Cerebellar cortex (tissue), 1 donor: ENCODE measurements at regions not wholly inside any gene's neighbourhood (a gene's known extent, or its start where the extent isn't known, plus 50 kb on each side); places are given as distances from the start of the nearest gene placed in this dataset.
"Not testable (repeated sequence)": the region's sequence is repeated elsewhere in the genome, so short reads cannot be mapped to it uniquely, and the experiment has no call there.

Experiments used
- DNase-seq: peaks from one replicate; pipeline ENCODE4 v3.0.0-alpha.2; 2015; ENCODE audit warnings: low spot score

- not testable (repeated sequence) for DNase-seq
Observed at GRCh38 chr9:40930426-40930825, 198.1 kb downstream of the FOXD4L6 start.

- not testable (repeated sequence) for DNase-seq
Observed at GRCh38 chr9:40929488-40929845, 199.0 kb downstream of the FOXD4L6 start.

- DNase-seq, result no peak
Observed at GRCh38 chr9:40928803-40929487, 199.5 kb downstream of the FOXD4L6 start.

DNA sequence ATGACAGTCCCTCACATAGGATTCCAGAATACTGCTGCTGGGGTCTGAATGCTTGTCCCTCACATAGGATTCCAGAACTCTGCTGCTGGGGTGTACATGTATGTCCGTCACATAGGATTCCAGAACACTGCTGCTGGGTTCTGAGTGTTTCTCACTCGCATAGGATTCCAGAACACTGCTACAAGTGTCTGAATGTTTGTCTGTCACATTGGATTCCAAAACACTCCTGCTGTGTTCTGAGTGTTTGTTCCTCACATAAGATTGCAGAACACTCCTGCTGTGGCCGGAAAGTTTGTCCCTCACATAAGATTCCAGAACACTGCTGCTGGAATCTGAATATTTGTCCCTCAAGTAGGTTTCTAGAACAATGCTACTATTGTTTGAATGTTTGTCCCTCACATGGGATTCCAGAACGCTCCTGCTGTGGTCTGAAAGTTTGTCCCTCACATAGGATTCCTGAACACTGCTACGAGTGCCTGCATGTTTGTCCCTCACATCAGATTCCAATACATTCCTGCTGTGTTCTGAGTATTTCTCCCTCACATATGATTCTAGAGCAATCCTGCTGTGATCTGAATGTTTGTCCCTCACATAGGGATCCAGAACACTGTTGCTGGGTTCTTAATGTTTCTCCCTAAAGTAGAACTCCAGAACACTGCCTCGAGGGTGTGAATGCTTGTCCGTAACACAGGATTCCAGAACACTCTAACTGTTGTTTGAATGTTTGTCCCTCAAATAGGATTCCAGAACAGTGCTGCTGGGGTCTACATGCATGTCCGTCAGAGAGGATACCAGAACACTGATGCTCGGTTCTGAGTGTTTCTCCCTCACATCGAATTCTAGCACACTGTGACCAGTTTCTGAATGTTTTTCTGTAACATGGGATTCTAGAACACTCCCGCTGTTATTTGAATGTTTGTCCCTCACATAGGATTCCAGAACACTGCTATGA, 200.4 kb downstream of the FOXD4L6 start:
- no peak for DNase-seq

GRCh38 chr9:40927260-40927631, 201.2 kb downstream of the FOXD4L6 start:
- no peak for DNase-seq

- DNase-seq, result no peak
Observed at GRCh38 chr9:40926404-40927259, 201.8 kb downstream of the FOXD4L6 start.

- no peak for DNase-seq
Observed at GRCh38 chr9:40925149-40925548, 203.3 kb downstream of the FOXD4L6 start.

GRCh38 chr9:40916399-40916783, 212.1 kb downstream of the FOXD4L6 start:
- DNase-seq, result not testable (repeated sequence)

- not testable (repeated sequence) for DNase-seq
Observed at GRCh38 chr9:40915660-40916398, 212.7 kb downstream of the FOXD4L6 start.

DNA sequence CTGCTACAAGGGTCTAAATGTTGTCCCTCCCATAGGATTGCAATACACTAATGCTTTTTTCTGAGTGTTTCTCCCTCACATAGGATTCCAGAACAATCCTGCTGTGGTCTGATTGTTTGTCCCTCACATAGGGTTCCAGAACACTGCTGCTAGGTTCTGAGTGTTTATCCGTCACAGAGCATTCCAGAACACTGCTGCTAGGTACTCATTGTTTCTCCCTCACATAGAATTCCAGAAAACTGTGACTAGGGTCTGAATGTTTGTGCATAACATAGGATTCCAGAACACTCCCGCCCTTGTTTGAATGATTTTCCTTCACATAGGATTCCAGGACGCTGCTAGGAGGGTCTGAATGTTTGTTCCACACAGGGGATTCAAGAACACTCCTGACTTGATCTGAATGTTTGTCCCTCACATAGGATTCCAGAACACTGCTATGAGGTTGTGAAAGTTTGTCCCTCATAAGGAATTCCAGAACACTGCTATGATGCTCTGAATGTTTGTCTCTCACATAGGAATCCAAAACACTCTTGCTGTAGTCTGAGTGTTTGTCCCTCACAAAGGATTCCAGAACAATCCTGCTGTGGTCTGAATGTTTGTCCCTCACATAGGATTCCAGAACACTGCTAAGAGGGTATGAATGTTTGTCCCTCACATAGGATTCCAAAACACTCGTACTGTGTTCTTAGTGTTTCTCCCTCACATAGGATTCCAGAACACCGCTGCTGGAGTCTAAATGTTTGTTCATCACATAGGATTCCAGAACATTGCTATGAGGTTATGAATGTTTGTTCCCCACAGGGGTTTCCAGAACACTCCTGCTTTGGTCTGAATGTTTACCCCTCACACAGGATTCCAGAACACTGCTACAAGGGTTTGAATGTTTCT, 213.5 kb downstream of the FOXD4L6 start:
- no peak for DNase-seq

GRCh38 chr9:40913928-40914673, 214.4 kb downstream of the FOXD4L6 start:
- DNase-seq, result no peak

DNA sequence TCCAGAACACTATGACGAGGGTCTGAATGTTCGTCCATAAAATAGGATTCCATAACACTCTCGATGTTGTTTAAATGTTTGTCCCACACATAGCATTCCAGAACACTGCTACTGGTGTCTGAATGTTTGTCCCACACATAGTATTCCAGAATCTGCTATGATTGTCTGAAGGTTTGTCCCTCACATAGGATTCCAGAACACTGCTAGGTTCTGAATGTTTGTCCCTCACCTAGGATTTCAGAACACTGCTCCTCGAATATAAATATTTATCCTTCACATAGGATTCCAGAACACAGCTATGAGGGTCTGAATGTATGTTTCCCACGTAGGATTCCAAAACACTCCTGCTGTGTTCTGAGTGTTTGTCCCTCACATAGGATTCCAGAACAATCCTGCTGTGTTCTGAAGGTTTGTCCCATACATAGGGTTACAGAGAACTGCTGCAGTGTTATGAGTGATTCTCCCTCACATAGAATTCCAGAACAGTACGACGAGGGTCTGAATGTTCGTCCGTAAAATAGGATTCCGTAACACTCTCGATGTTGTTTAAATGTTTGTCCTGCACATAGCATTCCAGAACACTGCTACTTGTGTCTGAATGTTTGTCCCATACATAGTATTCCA, 215.3 kb downstream of the FOXD4L6 start:
- DNase-seq, result no peak

DNA sequence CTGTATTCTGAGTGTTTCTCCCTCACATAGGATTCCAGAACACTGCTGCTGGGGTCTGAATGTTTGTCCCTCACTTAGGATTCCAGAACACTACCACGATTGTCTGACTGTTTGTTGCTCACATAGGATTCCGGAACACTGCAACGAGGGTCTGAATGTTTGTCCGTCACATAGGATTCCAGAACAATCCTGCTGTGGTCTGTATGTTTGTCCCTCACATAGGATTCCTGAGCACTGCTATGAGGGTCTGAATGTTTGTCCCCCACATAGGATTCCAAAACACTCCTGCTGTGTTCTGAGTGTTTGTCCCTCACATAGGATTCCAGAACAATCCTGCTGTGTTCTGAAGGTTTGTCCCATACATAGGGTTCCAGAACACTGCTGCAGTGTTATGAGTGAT, 215.8 kb downstream of the FOXD4L6 start:
- not testable (repeated sequence) for DNase-seq

DNA sequence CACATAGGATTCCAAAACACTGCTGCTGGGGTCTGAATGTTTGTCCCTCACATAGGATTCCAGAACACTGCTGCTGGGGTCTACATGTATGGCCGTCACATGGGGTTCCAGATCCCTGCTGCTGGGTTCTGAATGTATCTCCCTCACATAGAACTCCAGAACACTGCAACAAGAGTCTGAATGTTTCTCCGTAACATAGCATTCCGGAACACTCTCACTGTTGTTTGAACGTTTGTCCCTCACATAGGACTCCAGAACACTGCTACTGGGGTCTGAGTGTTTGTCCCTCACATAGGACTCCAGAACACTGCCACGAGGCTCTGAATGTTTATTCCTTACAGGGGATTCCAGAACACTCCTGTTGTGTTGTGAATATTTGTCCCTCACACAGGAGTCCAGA, 216.8 kb downstream of the FOXD4L6 start:
- no peak for DNase-seq

DNA sequence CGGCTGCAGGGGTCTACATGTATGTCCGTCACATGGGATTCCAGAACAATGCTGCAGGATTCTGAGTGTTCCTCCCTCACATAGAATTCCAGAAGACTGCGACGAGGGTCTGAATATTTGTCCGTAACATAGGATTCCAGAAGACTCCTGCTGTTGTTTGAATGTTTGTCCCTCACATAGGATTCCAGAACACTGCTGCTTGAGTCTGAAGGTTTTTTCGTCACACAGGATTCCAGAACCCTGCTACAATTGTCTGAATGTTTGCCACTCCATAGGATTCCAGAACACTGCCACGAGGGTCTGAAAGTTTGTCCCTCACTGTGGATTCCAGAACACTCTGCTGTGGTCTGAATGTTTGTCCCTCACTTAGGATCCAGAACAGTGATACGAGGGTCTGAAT, 217.5 kb downstream of the FOXD4L6 start:
- DNase-seq, result not testable (repeated sequence)

GRCh38 chr9:40909821-40910220, 218.7 kb downstream of the FOXD4L6 start:
- no peak for DNase-seq

- not testable (repeated sequence) for DNase-seq
Observed at GRCh38 chr9:40909111-40909510, 219.4 kb downstream of the FOXD4L6 start.

DNA sequence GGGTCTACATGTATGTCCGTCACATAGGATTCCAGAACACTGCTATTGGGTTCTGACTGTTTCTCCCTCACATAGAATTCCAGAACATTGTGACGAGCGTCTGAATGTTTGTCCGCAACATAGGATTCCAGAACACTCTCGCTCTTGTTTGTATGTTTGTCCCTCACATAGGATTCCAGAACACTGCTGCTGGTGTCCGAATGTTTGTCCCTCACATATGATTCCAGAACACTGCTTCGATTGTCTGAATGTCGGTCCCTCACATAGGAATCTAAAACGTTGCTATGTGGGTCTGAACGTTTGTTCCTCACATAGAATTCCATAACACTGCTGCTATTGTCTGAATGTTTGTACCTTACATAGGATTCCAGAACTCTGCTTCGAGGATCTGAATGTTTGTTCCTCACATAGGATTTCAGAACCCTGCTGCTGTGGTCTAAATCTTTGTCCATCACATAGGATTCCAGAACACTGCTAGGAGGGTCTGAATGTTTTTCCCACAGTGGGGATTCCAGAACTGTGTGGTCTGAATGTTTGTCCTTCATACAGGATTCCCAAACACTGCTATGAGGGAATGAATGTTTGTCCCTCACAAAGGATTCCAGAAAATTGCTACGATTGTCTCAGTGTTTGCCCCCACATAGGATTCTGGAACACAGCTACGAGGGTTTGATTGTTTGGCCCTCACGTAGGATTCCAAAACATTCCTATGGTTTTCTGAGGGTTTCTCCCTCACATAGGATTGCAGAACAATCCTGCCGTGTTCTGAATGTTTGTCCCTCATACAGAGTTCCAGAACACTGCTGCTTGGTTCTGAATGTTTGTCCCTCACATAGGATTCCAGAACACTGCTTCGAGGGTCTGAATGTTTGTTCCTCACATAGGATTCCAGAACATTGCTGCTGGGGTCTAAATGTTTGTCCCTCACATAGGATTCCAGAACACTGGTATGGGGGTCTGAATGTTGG, 220.5 kb downstream of the FOXD4L6 start:
- DNase-seq, result no peak
